ENCODE measurements at regions not wholly inside any gene's neighbourhood (a gene's known extent, or its start where the extent isn't known, plus 50 kb on each side); places are given as distances from the start of the nearest gene placed in this dataset.

GRCh38 chr5:74469234-74469994, 171.1 kb downstream of the ENC1 start:
- TF ChIP-seq POLR2A (IDR thresholded peaks at IDR 0.05) = no peak
- TF ChIP-seq, protein P1, sequence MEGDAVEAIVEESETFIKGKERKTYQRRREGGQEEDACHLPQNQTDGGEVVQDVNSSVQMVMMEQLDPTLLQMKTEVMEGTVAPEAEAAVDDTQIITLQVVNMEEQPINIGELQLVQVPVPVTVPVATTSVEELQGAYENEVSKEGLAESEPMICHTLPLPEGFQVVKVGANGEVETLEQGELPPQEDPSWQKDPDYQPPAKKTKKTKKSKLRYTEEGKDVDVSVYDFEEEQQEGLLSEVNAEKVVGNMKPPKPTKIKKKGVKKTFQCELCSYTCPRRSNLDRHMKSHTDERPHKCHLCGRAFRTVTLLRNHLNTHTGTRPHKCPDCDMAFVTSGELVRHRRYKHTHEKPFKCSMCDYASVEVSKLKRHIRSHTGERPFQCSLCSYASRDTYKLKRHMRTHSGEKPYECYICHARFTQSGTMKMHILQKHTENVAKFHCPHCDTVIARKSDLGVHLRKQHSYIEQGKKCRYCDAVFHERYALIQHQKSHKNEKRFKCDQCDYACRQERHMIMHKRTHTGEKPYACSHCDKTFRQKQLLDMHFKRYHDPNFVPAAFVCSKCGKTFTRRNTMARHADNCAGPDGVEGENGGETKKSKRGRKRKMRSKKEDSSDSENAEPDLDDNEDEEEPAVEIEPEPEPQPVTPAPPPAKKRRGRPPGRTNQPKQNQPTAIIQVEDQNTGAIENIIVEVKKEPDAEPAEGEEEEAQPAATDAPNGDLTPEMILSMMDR (IDR thresholded peaks at IDR 0.05) = no peak
